ENCODE measurements at regions not wholly inside any gene's neighbourhood (a gene's known extent, or its start where the extent isn't known, plus 50 kb on each side); places are given as distances from the start of the nearest gene placed in this dataset.

DNA sequence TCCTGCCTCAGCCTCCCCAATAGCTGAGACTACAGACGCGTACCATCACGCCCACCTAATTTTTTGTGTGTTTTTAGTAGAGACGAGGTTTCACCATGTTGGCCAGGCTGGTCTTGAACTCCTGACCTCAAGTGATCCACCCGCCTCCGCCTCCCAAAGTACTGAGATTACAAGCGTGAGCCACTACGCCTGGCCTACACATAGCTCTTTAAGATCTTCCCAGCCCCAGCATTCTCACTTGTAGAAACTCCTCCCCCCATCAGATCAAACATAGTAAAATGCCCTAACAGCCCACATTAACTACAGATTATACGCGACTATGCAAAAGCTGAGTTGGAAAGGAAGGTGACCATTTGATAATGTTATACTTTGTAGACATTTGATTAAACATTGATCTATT, 634.8 kb downstream of the MATN1 start:
- TF ChIP-seq POLR2AphosphoS5 (IDR thresholded peaks at IDR 0.05) (no peak), POLR2A (IDR thresholded peaks at IDR 0.05; ENCODE audit: low read depth) (no peak), EP300 (IDR thresholded peaks at IDR 0.05) (no peak)
- TF ChIP-seq, protein P1, sequence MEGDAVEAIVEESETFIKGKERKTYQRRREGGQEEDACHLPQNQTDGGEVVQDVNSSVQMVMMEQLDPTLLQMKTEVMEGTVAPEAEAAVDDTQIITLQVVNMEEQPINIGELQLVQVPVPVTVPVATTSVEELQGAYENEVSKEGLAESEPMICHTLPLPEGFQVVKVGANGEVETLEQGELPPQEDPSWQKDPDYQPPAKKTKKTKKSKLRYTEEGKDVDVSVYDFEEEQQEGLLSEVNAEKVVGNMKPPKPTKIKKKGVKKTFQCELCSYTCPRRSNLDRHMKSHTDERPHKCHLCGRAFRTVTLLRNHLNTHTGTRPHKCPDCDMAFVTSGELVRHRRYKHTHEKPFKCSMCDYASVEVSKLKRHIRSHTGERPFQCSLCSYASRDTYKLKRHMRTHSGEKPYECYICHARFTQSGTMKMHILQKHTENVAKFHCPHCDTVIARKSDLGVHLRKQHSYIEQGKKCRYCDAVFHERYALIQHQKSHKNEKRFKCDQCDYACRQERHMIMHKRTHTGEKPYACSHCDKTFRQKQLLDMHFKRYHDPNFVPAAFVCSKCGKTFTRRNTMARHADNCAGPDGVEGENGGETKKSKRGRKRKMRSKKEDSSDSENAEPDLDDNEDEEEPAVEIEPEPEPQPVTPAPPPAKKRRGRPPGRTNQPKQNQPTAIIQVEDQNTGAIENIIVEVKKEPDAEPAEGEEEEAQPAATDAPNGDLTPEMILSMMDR (IDR thresholded peaks at IDR 0.05) = no peak

Data from esophagus muscularis mucosa (tissue), 4 donors.